Thymus (tissue), 11 donors: ENCODE measurements at regions not wholly inside any gene's neighbourhood (a gene's known extent, or its start where the extent isn't known, plus 50 kb on each side); places are given as distances from the start of the nearest gene placed in this dataset.

Experiments used
- DNase-seq, 9 donors: peaks; one replicate each; pipeline ENCODE4 v3.0.0-alpha.2; 2013; ENCODE audit warnings: low spot score in 9 of 9, low read depth in 6 of 9, missing footprints in 1 of 9
- H3K27ac ChIP-seq, 2 donors: one replicate each; pipeline ENCODE4 v1.5.1; 2013; ENCODE audit warnings: control low read depth in 1 of 2, low read depth in 1 of 2, low read length in 1 of 2, mild to moderate bottlenecking in 1 of 2, moderate library complexity in 1 of 2
- H3K27me3 ChIP-seq, 2 donors: one replicate each; pipeline ENCODE4 v1.5.1; 2013; ENCODE audit warnings: low read length in 1 of 2; ENCODE audit not compliant: control insufficient read depth in 2 of 2, insufficient read depth in 1 of 2
- H3K36me3 ChIP-seq, 2 donors: one replicate each; pipeline ENCODE4 v1.5.1; 2013; ENCODE audit warnings: low read length in 1 of 2, mild to moderate bottlenecking in 1 of 2, moderate library complexity in 1 of 2; ENCODE audit not compliant: control insufficient read depth in 2 of 2, insufficient read depth in 2 of 2
- H3K4me1 ChIP-seq, 2 donors: one replicate each; pipeline ENCODE4 v1.5.1; 2013; ENCODE audit warnings: low read length in 2 of 2; ENCODE audit not compliant: control insufficient read depth in 2 of 2, insufficient read depth in 2 of 2
- H3K4me3 ChIP-seq, 2 donors: one replicate each; pipeline ENCODE4 v1.5.1; 2013; ENCODE audit warnings: low read length in 2 of 2, control low read depth in 1 of 2, mild to moderate bottlenecking in 1 of 2
- H3K9me3 ChIP-seq, 2 donors: one replicate each; pipeline ENCODE4 v1.5.1; 2013; ENCODE audit warnings: low read length in 1 of 2, mild to moderate bottlenecking in 1 of 2; ENCODE audit not compliant: control insufficient read depth in 2 of 2, insufficient read depth in 1 of 2
- WGBS: extraction: QIAGEN DNeasy Blood & Tissue Kit; methylation state at CpG from one replicate; pipeline ENCODE4 v1.1.7; 2013; 5-methylcytosine and 5-hydroxymethylcytosine counted together
- donor health status: healthy.

DNA sequence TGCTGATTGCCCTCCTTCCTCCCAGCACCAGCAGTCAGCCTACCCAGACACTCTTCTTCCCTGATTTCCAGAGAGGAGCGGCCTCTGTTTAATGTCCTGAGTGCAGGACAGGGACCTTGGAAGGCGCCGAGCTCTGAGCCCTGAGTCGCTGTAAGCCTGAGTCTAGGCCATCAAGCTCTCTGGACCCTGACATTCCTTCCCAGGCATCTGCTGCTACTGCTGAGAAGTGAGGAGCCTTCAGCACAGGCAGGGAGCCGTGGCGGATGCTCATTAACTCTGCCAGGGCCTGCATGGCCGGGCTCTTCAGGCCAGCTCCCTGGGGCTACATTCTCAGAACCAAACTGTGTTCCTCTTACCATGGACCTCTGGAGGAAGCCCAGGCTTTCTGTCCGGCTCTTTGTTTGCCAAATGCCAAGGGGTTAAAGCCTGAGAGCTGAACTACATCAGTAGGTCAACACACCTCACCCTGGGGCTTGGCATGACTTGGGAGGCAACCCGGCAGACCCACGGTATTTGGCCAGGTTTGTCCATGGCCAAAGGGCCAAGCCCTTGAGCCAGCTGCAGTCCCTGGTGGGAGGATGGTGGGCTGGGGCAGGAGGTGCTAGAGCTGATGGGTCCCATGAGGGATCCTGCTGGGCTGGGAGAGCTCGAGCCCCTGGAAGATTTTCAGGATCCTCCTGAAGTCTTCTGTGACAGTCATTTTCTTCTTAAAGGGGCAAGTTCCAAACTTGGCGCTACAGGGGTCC lies 721.4 kb downstream of the BRD1 start:
- no peaks in the 10 kb centered on the region for H3K9me3 ChIP-seq
- no peak overlapping the region for H3K27ac ChIP-seq
- H3K36me3 ChIP-seq: no peaks in the 10 kb centered on the region
- no peak overlapping the region for H3K4me3 ChIP-seq
- no peak for DNase-seq
- H3K27me3 ChIP-seq: no peaks in the 10 kb centered on the region
- no peaks in the 10 kb centered on the region for H3K4me1 ChIP-seq
- WGBS: 86% methylated on average over 12 of the region's 12 CpGs

DNA sequence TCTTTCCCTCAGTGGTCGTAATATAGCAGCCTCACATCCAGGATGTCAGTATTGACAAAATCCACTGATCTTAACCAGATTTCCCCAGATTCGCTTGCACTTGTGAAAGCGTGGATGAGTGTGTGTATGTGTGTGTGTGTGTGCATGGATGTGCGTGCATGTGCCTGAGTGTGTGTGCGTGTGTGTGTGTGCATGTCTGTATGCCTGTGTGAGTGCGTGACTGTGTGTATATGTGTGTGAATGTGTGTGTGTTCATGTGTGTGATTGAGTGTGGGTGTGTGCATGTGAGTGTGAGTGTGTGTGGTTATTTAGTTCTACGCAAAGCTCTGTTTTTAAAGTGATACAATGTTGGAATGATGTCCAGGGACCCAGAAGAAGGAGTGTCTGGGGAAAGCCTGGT lies 723.2 kb downstream of the BRD1 start:
- no peak overlapping the region for H3K4me3 ChIP-seq
- no peak for DNase-seq
- no peaks in the 10 kb centered on the region for H3K4me1 ChIP-seq
- H3K27ac ChIP-seq: no peak overlapping the region
- no peaks in the 10 kb centered on the region for H3K36me3 ChIP-seq
- WGBS: 94% methylated on average over 7 of the region's 7 CpGs
- no peaks in the 10 kb centered on the region for H3K9me3 ChIP-seq
- H3K27me3 ChIP-seq: peaks cover 0 to 2% of the 10 kb centered on the region in 2 donors

- Histone ChIP-seq H3K4me3 (no peak overlapping the region), H3K27ac (no peak overlapping the region), H3K9me3 (no peaks in the 10 kb centered on the region), H3K4me1 (no peaks in the 10 kb centered on the region), H3K27me3 (peaks cover 0 to 2% of the 10 kb centered on the region in 2 donors), H3K36me3 (no peaks in the 10 kb centered on the region)
- 69% methylated on average over 15 of the region's 15 CpGs for WGBS
- no peak for DNase-seq
These were observed 724.2 kb downstream of the BRD1 start for GRCh38 chr22:49103314-49104059.

DNA sequence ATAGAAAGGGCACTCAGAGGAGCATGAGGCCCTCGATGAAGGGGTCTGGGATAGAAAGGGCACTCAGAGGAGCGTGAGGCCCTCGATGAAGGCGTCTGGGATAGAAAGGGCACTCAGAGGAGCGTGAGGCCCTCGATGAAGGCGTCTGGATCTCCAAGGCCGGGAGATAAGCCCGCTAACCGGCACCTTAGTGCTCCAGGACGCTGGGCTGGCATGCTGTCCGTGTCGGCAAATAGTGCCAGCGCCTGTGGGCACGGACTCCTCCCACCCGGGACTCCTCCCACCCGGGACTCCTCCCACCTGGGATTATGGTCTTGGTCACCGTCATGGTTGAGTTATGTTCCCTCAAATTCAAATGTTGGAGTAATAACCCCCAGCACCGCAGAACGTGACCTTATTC lies 725.3 kb downstream of the BRD1 start:
- DNase-seq: no peak
- H3K27ac ChIP-seq: no peak overlapping the region
- H3K9me3 ChIP-seq: no peaks in the 10 kb centered on the region
- no peak overlapping the region for H3K4me3 ChIP-seq
- 93% methylated on average over 20 of the region's 20 CpGs for WGBS
- H3K36me3 ChIP-seq: no peaks in the 10 kb centered on the region
- H3K4me1 ChIP-seq: no peaks in the 10 kb centered on the region
- H3K27me3 ChIP-seq: peaks cover 0 to 2% of the 10 kb centered on the region in 2 donors

GRCh38 chr22:49101873-49102272 lies 725.8 kb downstream of the BRD1 start:
- H3K4me3 ChIP-seq: no peak overlapping the region
- no peaks in the 10 kb centered on the region for H3K36me3 ChIP-seq
- H3K27ac ChIP-seq: no peak overlapping the region
- no peaks in the 10 kb centered on the region for H3K9me3 ChIP-seq
- peaks cover 0 to 2% of the 10 kb centered on the region in 2 donors for H3K27me3 ChIP-seq
- WGBS: 92% methylated on average over 8 of the region's 8 CpGs
- DNase-seq: no peak
- no peaks in the 10 kb centered on the region for H3K4me1 ChIP-seq

DNA sequence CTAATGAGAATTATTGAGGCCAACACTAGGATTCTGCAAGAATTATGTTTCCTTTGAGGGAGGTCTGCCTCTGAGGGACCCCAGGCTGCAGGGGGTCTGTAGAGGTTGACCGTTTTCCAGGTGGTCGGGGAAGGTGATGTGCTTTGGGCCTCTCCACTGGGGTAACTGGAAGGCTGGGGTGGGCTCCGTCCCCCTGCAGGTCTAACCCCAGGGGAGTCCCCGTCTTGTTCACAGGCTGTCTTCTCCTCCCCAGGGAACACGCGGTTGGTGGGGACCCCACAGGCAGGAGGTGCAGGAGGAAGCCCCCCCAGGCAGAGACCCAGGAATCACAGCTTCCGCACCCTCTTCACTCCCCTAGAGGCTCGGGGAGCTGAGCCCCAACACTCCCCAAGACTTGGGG lies 726.4 kb downstream of the BRD1 start:
- no peak for DNase-seq
- 96% methylated on average over 8 of the region's 8 CpGs for WGBS
- H3K27me3 ChIP-seq: peaks cover 0 to 2% of the 10 kb centered on the region in 2 donors

DNA sequence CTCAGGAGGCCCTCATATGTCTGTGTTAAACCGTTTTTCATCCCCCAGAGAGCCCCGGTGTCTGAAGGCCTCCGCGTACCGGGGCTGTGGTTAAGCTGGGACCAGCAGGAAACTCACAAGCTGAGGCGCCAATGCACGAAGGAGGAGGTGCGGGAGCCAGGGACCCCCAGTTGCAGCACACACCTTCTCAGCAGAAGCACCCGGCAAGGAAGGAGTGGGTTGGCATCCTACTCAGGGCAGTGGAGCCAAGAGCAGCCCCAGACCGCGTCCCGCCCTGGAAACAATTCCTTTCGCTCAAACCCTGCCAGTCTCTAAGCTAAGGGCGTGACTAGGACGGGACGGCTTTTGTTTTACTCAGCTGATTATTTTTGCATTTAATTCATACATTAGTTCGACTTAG lies 726.9 kb downstream of the BRD1 start:
- no peaks in the 10 kb centered on the region for H3K4me1 ChIP-seq

More for the DNA sequence above, 726.4 kb downstream of the BRD1 start:
- Histone ChIP-seq H3K27ac (no peak overlapping the region), H3K4me3 (no peak overlapping the region), H3K9me3 (no peaks in the 10 kb centered on the region), H3K36me3 (no peaks in the 10 kb centered on the region), H3K4me1 (no peaks in the 10 kb centered on the region)

DNA sequence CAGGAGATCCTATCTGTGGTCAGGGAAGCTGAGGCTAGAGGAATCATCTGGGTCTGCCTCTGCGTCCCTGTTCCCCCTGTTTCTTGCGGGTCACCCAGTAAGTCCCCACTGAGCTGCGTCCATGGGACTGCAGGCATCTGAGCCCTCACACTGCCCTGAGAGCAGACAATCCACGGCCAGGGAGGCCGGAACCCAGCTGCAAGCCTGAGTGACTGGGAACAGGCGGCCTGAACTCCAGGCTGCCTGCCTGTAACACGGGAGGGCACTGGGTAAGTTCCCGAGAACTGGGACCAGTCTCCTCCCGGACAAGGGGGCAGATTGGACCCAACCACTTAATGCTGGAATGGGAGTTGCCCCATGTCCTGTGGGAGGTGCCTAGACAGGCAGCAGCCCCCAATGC lies 727.4 kb downstream of the BRD1 start:
- no peaks in the 10 kb centered on the region for H3K9me3 ChIP-seq
- no peak overlapping the region for H3K27ac ChIP-seq
- WGBS: 80% methylated on average over 9 of the region's 9 CpGs
- H3K27me3 ChIP-seq: peaks cover 0 to 2% of the 10 kb centered on the region in 2 donors
- no peak for DNase-seq
- no peaks in the 10 kb centered on the region for H3K36me3 ChIP-seq
- no peaks in the 10 kb centered on the region for H3K4me1 ChIP-seq
- no peak overlapping the region for H3K4me3 ChIP-seq

More for the DNA sequence above, 726.9 kb downstream of the BRD1 start:
- Histone ChIP-seq H3K9me3 (no peaks in the 10 kb centered on the region), H3K27ac (no peak overlapping the region), H3K4me3 (no peak overlapping the region), H3K27me3 (peaks cover 0 to 2% of the 10 kb centered on the region in 2 donors), H3K36me3 (no peaks in the 10 kb centered on the region)
- WGBS: 69% methylated on average over 17 of the region's 17 CpGs
- no peak for DNase-seq

GRCh38 chr22:49099496-49100124 lies 728.1 kb downstream of the BRD1 start:
- no peaks in the 10 kb centered on the region for H3K36me3 ChIP-seq
- no peak overlapping the region for H3K27ac ChIP-seq
- H3K27me3 ChIP-seq: peaks cover 0 to 2% of the 10 kb centered on the region in 2 donors
- H3K4me3 ChIP-seq: no peak overlapping the region
- H3K4me1 ChIP-seq: no peaks in the 10 kb centered on the region
- no peaks in the 10 kb centered on the region for H3K9me3 ChIP-seq
- DNase-seq: no peak
- WGBS: 87% methylated on average over 15 of the region's 15 CpGs
